Left kidney (tissue), 1 donor: ENCODE measurements at regions not wholly inside any gene's neighbourhood (a gene's known extent, or its start where the extent isn't known, plus 50 kb on each side); places are given as distances from the start of the nearest gene placed in this dataset.
"Not testable (repeated sequence)": the region's sequence is repeated elsewhere in the genome, so short reads cannot be mapped to it uniquely, and the experiment has no call there.

Experiments used
- DNase-seq: peaks from one replicate; pipeline ENCODE4 v3.0.0-alpha.2; 2013

DNA sequence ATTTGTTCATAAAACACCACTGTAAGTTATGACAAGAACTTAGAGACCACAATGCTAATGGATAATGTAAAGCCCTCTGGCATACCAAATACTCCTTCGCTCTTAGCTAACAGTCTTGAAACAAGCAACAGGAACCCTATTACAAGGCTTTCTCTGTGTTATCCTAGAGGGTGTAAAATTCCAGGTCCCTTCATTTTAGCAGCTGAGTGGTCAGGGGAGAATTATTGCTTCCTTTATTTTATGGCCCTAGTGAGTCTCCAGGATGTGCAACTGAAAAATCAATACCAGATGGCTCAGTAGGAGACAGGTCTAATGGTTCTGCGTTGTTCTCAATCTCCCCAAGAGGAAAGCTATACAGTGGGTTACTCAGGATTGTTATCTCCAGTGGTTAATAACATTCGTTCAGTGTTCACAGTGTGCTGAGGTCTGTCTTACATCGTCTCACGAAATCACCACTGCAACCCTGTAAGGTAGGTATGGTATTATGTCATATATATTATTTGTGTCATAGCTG lies 172.7 kb upstream of the CNOT2 start:
- no peak for DNase-seq

GRCh38 chr12:70074510-70074909 lies 168.7 kb upstream of the CNOT2 start:
- DNase-seq, result no peak

DNA sequence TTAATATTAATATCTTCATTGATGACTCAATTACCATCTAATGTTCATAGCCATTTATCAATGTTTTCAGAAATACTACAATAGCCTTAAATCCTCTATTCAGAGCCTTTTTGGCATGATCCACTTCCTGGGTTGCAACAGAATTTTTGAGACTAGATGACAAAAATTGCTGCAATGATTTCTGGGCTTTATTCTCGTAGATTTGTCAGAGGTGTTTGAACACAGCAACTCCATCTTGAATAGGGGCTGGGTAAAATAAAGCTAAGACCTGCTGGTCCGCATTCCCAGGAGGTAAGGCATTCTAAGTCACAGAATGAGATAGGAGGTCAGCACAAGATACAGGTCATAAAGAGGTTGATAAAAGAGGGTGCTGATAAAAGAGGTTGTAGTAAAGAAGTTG lies 165.8 kb upstream of the CNOT2 start:
- no peak for DNase-seq

- no peak for DNase-seq
These were observed 165.1 kb upstream of the CNOT2 start for GRCh38 chr12:70078161-70078560.

DNA sequence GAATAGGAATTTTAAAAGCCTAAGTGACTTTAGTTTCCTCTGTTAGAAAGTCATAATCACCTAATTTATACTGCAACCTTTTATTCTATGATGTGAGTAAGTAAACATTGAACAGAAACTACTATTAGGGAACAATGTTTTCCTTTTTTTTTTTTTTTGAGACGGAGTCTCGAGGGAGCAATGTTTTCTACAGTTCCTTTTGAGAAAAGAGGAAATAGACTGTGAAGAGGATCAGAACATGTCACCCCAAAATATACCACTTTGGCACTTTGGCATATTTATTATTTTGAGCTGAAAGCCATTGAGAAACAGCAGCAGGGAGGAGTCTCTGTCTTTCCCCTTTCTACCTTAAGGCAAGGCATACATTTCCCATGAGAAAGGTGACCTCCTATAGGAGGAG lies 162.7 kb upstream of the CNOT2 start:
- DNase-seq, result no peak

GRCh38 chr12:70082997-70083676 lies 160.1 kb upstream of the CNOT2 start:
- DNase-seq, result no peak

- no peak for DNase-seq
These were observed 159.6 kb upstream of the CNOT2 start for GRCh38 chr12:70083677-70084020.

GRCh38 chr12:70086372-70086771 lies 156.9 kb upstream of the CNOT2 start:
- DNase-seq, result not testable (repeated sequence)

GRCh38 chr12:70091021-70091521 lies 152.2 kb upstream of the CNOT2 start:
- DNase-seq, result no peak

DNA sequence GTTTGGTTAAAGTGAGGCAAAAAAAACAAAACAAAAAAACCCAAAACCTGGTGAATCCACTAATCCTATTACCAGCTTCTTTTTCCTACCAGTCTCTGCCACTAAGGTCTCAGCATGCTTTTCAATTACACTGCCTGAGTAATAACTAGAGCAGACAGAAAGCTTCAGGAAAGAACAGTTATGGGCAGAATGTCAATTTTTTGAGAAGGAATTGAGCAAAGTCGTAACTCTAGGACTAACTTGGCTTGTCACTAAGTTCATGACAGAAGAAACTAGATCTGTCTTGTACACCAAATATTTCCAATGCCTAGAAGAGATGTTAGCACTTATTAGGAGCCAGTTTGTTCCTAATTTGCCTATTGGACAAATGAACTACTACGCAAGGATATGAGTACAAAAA lies 148.8 kb upstream of the CNOT2 start:
- no peak for DNase-seq

- no peak for DNase-seq
These were observed 146.3 kb upstream of the CNOT2 start for GRCh38 chr12:70096759-70097410.

DNA sequence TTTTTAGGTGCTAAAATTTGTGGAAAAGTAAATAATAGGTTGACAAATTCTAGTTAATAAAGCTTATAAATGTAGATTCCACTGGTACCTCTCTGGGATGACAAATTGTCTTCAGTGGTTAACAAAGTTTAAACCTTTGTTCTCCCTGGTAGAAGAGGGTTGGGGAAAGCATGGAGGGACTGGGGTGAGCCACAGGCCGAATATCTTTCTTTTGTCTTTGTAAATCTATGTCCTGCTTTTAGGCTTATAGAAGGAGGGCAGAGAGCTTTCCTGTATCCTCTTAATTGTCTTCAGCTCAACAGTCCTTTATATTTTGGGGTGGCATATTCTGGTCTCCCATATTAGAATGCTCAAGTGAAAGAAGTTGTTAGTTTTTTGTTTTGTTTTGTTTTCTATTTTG lies 142.2 kb upstream of the CNOT2 start:
- no peak for DNase-seq

DNA sequence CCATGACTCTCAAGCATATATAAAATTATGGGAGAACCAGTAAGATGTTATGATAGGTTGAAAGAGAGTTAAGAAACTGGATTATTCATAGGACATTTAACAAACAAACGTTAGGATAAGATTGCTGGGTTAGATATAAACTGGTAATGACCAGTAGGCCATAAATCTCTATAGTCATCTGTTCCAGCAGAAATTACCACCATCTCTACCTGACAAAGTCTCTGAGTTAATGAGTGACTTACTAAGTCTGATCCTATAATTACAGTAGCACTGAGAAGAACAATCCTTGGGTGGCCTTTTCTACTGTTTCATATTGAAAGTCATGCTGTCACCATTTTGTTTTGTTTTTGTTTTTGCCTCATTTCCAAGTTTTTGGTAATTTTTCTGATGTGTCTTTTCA lies 136.9 kb upstream of the CNOT2 start:
- no peak for DNase-seq

DNA sequence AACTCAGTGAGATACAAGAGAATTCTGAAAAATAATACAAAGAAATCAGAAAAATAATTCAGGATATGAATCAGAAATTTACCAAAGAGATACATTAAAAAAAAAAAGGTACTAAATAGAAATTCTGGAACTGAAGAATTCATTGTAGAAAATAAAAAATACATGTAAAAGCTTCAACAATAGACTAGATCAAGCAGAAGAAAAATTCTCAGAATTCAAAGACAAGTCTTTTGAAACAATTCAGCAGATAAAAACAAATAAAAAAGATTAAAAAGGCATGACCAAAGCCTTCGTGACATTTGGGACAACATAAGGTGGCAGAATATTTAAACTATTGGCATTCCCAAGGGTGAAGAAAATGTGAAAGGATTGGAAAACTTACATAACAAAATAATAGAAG lies 133.1 kb upstream of the CNOT2 start:
- DNase-seq, result no peak

DNA sequence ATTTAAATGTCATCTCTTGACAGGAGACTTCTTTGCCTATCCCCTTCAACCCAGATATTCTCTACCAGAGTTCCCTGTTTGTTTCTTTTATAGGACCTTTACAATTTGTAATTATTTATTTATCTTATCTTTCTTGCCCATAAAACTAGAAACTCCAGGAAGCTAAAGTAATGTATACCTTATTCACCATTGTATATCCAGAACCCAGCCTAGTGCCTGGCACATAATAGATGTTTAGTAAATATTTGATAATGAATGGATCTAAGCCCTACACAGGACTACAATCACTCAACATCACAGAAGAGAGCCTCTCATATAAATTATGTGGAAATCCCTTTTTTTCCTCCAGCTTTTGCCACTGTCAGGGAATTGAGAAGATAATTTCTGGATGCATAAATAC lies 125.6 kb upstream of the CNOT2 start:
- no peak for DNase-seq

- DNase-seq, result no peak
These were observed 122.3 kb upstream of the CNOT2 start for GRCh38 chr12:70120970-70121369.

GRCh38 chr12:70121562-70121961 lies 121.7 kb upstream of the CNOT2 start:
- no peak for DNase-seq

DNA sequence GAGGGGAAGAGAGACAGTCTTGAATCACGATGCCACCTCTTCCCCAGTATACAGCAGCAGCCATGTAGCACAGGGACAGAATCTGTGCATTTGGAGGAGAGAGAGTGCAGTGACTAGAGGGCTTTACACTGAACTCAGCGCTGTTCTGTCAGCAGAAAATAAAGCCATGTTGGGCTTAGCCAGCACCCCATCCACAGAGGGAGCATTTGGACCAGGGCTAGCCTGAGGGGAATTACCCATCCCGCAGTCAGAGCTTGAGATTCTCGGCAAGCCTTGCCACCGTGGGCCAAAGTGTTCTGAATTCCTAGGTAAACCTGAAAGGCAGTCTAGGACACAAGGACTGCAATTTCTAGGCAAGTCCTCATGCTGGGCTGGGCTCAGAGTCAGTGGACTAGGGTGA lies 120.4 kb upstream of the CNOT2 start:
- no peak for DNase-seq

DNA sequence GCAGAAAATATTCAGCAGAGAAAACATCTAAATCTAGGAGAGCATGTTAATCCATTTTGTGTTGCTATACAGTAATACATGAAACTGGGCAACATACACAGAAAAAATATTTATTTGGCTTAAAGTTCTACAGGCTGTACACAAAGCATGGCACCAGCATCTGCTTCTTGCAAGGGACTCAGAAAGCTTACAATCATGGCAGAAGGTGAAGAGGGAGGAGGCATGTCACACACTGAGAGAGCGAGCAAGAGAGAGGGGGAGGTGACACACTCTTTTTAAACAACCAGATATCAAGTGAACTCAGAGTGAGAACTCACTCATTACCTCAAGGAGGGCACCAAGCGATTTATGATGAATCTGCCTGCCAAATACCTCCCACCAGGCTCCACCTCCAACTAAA lies 94.2 kb upstream of the CNOT2 start:
- no peak for DNase-seq

- no peak for DNase-seq
These were observed 93.6 kb upstream of the CNOT2 start for GRCh38 chr12:70149665-70150064.

GRCh38 chr12:70150230-70150629 lies 93.0 kb upstream of the CNOT2 start:
- DNase-seq, result no peak

DNA sequence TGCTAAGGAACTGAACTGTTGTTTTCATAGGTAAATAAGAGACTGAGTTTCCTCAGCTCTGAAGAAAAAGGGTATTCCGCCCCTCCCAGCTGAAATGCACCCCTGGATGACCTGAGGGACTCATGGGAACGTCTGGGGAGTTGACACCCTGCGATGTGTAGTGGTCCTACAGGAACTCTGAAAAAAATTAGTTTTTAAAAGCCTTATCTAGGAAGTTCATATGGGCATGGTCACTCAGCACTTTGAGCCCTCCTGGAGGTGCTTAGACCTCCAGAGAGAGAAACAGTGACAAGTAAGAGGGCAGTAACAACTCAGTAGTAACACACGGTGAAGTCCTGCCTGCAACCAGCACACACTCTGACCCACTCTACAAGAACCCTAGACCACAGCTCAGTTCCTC lies 91.2 kb upstream of the CNOT2 start:
- DNase-seq, result no peak

- DNase-seq, result no peak
These were observed 89.1 kb upstream of the CNOT2 start for GRCh38 chr12:70154087-70154638.
